ENCODE measurements at regions not wholly inside any gene's neighbourhood (a gene's known extent, or its start where the extent isn't known, plus 50 kb on each side); places are given as distances from the start of the nearest gene placed in this dataset.
"Not testable (repeated sequence)": the region's sequence is repeated elsewhere in the genome, so short reads cannot be mapped to it uniquely, and the experiment has no call there.

DNA sequence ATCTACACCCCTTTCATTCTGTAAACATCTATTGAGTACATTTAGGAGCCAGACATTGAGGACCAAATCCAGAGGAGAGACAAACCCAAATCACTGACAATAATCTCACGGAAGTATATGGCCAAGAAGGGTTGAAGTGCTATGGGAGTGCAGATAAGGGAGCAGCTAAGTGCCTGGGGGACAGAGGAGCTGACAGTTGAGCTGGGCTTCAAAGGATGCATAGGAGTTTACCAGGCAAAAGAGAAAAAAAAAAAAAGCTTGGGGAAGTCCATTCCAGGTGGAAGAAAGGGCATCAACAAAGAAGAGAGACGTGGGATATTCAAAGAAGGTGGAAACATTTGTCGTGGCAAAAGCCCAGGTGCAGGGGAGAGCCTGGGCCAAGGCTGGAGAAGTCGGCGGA lies 60.5 kb upstream of the NANOS1 start:
- no peak for DNase-seq

GRCh38 chr10:118970770-118971169 lies 58.7 kb upstream of the NANOS1 start:
- no peak for DNase-seq

DNA sequence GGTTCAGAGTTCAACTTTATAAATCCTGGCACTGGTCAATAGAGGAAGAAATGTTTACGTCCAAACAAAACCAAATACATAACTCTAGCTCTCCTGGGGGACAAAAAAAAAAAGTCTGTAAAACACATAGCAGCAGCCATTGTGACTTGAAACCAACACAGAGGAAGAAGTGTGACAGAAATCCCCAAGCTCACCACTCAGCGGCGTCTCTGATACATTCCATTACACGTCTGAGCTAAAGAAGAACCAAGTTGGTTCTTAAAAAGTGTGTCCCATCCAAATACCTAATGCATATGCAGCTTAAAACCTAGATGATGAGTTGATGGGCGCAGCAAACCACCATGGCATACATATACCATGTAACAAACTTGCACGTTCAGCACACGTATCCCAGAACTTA lies 58.3 kb upstream of the NANOS1 start:
- DNase-seq = no peak

DNA sequence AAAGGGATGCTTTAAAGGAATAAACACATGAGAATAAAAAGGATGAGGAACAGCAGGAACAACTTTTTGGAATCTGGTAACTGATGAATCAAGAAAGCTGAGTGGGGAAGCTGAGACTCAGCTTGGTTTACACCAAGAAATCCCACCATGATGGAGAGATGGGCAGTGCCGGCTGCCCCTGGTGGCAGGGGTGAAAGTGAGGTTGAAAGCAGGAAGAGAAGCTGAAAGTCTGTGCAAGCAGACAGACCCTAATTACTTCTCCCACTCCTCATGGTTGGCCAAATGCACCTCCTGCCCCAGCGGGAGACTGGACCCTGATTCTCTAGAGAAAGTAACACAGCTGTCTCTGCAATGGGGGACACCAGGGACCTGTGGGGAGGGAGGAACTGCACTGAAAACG lies 57.6 kb upstream of the NANOS1 start:
- no peak for DNase-seq

DNA sequence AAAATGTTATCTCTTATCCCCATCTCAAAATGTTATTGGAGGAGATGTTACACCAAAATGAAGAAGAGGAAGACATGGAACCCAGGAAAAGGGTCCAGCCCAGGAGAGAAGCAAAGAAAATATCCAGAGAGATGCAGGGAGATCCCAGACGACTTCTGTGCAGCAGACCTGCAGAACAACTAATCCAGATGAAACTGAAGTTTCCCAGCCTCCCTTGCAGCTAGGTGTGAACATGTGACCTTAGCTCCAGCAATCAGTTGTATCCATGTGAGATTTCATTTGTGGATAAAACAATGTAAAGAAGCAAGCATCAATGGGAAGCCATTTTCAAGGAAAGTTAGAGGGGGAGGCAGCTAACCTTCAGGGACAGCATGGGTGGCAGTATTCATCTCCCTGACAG lies 55.8 kb upstream of the NANOS1 start:
- DNase-seq = no peak

- no peak for DNase-seq
Measured at GRCh38 chr10:118974951-118975350, 54.6 kb upstream of the NANOS1 start.

DNA sequence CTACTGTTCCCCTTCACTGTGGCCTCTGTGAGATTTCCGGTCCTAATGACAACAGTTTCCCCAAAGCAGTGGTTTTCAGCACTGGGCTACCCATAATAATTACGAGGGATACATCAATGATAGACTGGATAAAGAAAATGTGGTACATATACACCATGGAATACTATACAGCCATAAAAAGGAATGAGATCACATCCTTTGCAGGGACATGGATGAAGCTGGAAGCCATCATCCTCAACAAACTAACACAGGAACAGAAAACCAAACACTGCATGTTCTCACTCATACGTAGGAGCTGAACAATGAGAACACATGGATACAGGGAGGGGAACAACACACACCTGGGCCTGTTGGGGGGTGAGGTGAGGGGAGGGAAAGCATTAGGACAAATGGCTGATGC lies 53.3 kb upstream of the NANOS1 start:
- not testable (repeated sequence) for DNase-seq

DNA sequence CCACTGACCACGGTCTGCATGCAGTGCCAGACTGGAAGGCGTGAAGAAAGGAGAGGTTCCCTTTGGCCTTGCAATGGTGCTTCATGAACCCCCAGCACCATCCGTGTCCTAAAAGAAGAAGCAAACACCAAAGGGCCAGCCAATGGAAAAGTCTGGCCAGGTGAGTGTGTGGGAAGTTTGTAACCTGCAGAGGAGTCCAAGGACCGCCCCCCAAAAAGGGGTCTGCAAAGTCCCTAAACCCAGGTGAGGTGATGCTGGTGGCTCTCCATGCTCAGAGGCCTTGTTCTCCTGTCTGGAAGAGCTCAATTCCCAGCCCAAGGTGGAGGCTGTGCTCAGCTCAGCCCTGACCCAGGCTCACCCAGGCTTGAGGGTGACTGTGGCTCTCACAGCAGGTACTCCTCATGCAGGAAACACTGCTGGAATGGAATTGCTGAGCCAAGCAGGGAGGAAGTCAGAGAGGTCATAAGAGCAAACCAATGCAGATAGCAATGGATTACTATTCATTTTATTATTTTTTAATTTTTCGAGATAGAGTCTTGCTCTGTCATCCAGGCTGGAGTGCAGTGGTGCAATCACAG lies 52.4 kb upstream of the NANOS1 start:
- no peak for DNase-seq

DNA sequence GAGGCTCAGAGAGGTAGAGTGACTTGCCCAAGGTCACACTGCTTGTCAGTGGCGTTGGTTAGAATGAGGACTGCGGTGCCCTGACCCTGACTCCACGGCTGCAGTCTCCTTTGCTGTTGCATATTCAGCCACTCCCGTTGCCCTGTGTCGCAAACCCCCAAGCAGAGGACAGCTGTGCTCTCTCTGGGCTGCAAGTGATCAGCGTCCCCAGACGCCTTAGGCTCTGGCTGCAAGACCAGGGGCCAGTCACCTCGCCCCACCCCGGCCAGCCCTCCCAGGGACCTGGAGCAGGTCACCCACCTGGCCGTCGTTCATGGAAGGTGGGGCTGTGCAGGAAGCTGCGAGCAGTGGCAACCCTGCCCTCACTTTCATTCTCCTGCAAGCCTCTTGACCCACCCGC lies 51.7 kb upstream of the NANOS1 start:
- no peak for DNase-seq

GRCh38 chr10:118978316-118978997 lies 51.1 kb upstream of the NANOS1 start:
- no peak for DNase-seq

DNA sequence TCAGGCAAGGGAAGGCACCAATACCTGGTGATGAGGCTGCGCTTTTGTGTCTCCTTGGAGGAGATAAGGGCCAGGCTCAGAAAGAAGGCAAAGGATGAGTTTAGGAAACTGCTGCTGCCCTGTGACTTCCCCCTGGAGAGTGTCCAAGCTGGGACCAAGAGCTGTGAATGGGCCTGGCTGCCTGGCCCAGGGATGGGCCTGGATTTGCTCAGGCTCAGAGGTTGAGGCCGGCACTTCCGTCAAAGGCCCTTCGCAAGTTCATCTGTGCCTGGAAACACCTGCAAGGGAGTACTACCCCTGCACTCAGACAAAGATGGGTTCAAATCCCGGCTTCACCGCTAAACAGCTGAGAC lies 50.5 kb upstream of the NANOS1 start:
- no peak for DNase-seq

DNA sequence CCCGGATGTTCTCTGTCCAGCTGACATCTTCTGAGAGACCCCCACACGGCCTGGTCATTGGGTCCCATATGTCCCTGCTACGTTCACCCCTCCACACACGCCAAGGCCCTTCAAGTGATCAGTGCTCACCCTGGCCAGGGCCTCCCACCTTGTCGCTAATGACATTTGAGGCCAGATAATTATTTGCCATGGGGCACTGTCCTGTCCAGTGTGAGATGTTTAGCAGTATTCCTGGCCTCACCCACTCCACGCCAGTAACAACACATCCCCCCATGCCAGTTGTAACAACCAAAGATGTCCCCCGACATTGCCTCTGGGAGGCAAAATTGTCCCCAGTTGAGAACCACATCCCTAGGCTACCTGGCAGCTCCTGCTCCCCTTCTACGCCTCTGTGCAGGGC lies 49.9 kb upstream of the NANOS1 start:
- no peak for DNase-seq

Data from stimulated activated CD4-positive, alpha-beta T cell treated with anti-CD3 and anti-CD28 coated beads, Interleukin-4, amount 100 ng/mL, for 4 hours (primary cell).